HEK293T (cell line): ENCODE measurements at regions not wholly inside any gene's neighbourhood (a gene's known extent, or its start where the extent isn't known, plus 50 kb on each side); places are given as distances from the start of the nearest gene placed in this dataset.

Source experiments
- CTCF ChIA-PET: fragments of 350-600 bp; formaldehyde crosslinking; extraction: SDS; loops from one replicate; lab custom pipeline; 2021; ENCODE audit warnings: antibody characterized with exemption, inconsistent platforms; lab: Yijun Ruan, JAX
- POLR2A ChIA-PET: fragments of 350-600 bp; formaldehyde crosslinking; extraction: SDS; loops from one replicate; lab custom pipeline; 2020; ENCODE audit warnings: antibody characterized with exemption, inconsistent platforms; lab: Yijun Ruan, JAX
- DNase-seq: peaks from one replicate; pipeline ENCODE4 v3.0.0; 2012; ENCODE audit warnings: mixed read lengths; ENCODE audit errors: extremely low spot score
- ARNT ChIP-seq: fragments of 450-650 bp; IDR thresholded peaks from 2 replicates; pipeline ENCODE4 v1.6.1; 2017; ENCODE audit warnings: mild to moderate bottlenecking
- BHLHE40 ChIP-seq: fragments of 450-650 bp; IDR thresholded peaks from 2 replicates; pipeline ENCODE4 v1.6.1; 2016; ENCODE audit warnings: mild to moderate bottlenecking, moderate library complexity, borderline replicate concordance
- CTBP1 ChIP-seq: fragments of 450-650 bp; IDR thresholded peaks from 2 replicates; pipeline ENCODE4 v1.6.1; 2016; ENCODE audit warnings: borderline replicate concordance
- ELF4 ChIP-seq: fragments of 450-650 bp; IDR thresholded peaks from 2 replicates; pipeline ENCODE4 v1.6.1; 2017; ENCODE audit warnings: antibody characterized with exemption
- FOXA1 ChIP-seq: fragments of 450-650 bp; IDR thresholded peaks from 2 replicates; pipeline ENCODE4 v1.6.1; 2016; ENCODE audit warnings: mild to moderate bottlenecking
- FOXK2 ChIP-seq: fragments of 450-650 bp; IDR thresholded peaks from 2 replicates; pipeline ENCODE4 v1.6.1; 2016; ENCODE audit warnings: mild to moderate bottlenecking
- FOXM1 ChIP-seq: fragments of 450-650 bp; IDR thresholded peaks from 2 replicates; pipeline ENCODE4 v1.6.1; 2017; ENCODE audit warnings: mild to moderate bottlenecking, borderline replicate concordance
- HDGF ChIP-seq: fragments of 450-650 bp; IDR thresholded peaks from 2 replicates; pipeline ENCODE4 v1.6.1; 2017; ENCODE audit warnings: antibody characterized with exemption, borderline replicate concordance
- L3MBTL2 ChIP-seq: fragments of 450-650 bp; conservative IDR thresholded peaks from 2 replicates; pipeline ENCODE4 v1.6.1; 2016; ENCODE audit warnings: mild to moderate bottlenecking
- LEF1 ChIP-seq: fragments of 450-650 bp; IDR thresholded peaks from 2 replicates; pipeline ENCODE4 v1.6.1; 2017; ENCODE audit warnings: mild to moderate bottlenecking, borderline replicate concordance
- NFRKB ChIP-seq: fragments of 450-650 bp; IDR thresholded peaks from 2 replicates; pipeline ENCODE4 v1.6.1; 2016; ENCODE audit warnings: mild to moderate bottlenecking, moderate library complexity
- SP1 ChIP-seq: fragments of 450-650 bp; IDR thresholded peaks from 2 replicates; pipeline ENCODE4 v1.6.1; 2017
- SUZ12 ChIP-seq: fragments of 450-650 bp; IDR thresholded peaks from 2 replicates; pipeline ENCODE4 v1.6.1; 2016; ENCODE audit warnings: mild to moderate bottlenecking
- TARDBP ChIP-seq: fragments of 450-650 bp; IDR thresholded peaks from 2 replicates; pipeline ENCODE4 v1.6.1; 2016
- ZNF384 ChIP-seq: fragments of 450-650 bp; IDR thresholded peaks from 2 replicates; pipeline ENCODE4 v1.6.1; 2016

DNA sequence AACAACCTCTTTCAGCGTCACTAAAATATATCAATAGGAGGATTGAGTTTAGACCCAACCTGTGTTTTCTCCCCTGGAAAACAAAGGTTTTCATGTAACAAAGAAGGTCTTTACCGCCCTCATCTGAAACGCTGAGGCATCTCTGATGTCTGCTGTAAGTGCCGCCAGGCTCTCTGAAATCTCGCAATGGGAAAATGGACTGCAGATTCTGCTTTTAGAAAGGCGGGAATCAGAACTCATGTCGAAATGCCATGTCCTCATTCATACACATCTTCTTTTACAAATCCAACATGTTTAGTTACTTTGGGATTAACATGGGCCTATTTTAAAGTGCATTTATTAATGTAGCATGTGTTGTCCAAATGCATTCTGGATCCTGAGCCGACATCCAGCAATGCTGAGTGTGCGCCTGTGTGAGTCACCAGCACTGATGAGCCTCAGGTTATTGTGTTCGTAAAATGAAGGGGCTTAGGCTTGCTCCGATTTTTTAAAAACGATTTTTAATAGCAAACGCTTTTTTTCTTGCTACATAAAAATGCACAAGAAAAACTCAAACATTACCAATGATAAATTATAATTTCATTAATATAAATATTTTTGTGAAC, 51.9 kb upstream of the PLEKHG4B start:
- TF ChIP-seq CTBP1 (no peak), BHLHE40 (no peak), NFRKB (no peak), L3MBTL2 (no peak), SP1 (no peak), TARDBP (no peak), ZNF384 (no peak), FOXK2 (no peak), FOXA1 (no peak), FOXM1 (no peak), ARNT (no peak), ELF4 (no peak), SUZ12 (no peak), HDGF (no peak), LEF1 (no peak)

More for the DNA sequence above, 51.9 kb upstream of the PLEKHG4B start:
- POLR2A ChIA-PET, result no interaction called here
- CTCF ChIA-PET, result no interaction called here
- DNase-seq, result no peak
